Activated CD4-positive, alpha-beta T cell treated with anti-CD3 and anti-CD28 coated beads for 36 hours (primary cell): ENCODE measurements at regions not wholly inside any gene's neighbourhood (a gene's known extent, or its start where the extent isn't known, plus 50 kb on each side); places are given as distances from the start of the nearest gene placed in this dataset.
"Not testable (repeated sequence)": the region's sequence is repeated elsewhere in the genome, so short reads cannot be mapped to it uniquely, and the experiment has no call there.

Source experiments
- ATAC-seq: fragments of 200-7000 bp; cut with Tn5 transposase; one replicate; pipeline ENCODE4 v1.10.0; 2021; ENCODE audit warnings: mild to moderate bottlenecking, moderate library complexity
- CTCF ChIA-PET: fragments of 350-600 bp; sonication (Branson Sonifier 250); formaldehyde crosslinking; loops from one replicate; lab custom pipeline; 2021; ENCODE audit warnings: antibody characterized with exemption; lab: Charles Lee
- POLR2A ChIA-PET: fragments of 350-600 bp; sonication (Branson Sonifier 250); formaldehyde crosslinking; loops from one replicate; lab custom pipeline; 2021; ENCODE audit warnings: antibody characterized with exemption, inconsistent platforms; lab: Charles Lee
- DNase-seq: peaks from one replicate; pipeline ENCODE4 v3.0.0-alpha.2; 2020
- H3K27ac Mint-ChIP-seq: one replicate; pipeline ENCODE4 v1.8.0; 2021; ENCODE audit warnings: mixed read lengths
- H3K27me3 Mint-ChIP-seq: one replicate; pipeline ENCODE4 v1.8.0; 2021; ENCODE audit warnings: mixed read lengths
- H3K36me3 Mint-ChIP-seq: one replicate; pipeline ENCODE4 v1.8.0; 2021; ENCODE audit warnings: low read depth, mixed read lengths
- H3K4me1 Mint-ChIP-seq: one replicate; pipeline ENCODE4 v1.8.0; 2021; ENCODE audit warnings: mixed read lengths
- H3K4me3 Mint-ChIP-seq: one replicate; pipeline ENCODE4 v1.8.0; 2021; ENCODE audit warnings: mild to moderate bottlenecking, moderate library complexity, mixed read lengths
- H3K9me3 Mint-ChIP-seq: one replicate; pipeline ENCODE4 v1.8.0; 2021; ENCODE audit warnings: low read depth, mixed read lengths
- intact Hi-C, 2 experiments: fragments of 100-400 bp; cut with DNase I in 1 of 2; cut with micrococcal nuclease in 1 of 2; formaldehyde crosslinking; loops; one replicate each; pipeline versions ENCODE4 v1.14.2 to v1.15.1; 2022 to 2024; cut with DNase I, micrococcal nuclease

GRCh38 chr15:77900331-77900963, 177.1 kb downstream of the TBC1D2B start:
- H3K4me1 Mint-ChIP-seq, H3K9me3 Mint-ChIP-seq, H3K27ac Mint-ChIP-seq, H3K27me3 Mint-ChIP-seq, POLR2A ChIA-PET, intact Hi-C loops, H3K36me3 Mint-ChIP-seq, H3K4me3 Mint-ChIP-seq: not testable (repeated sequence)
- peak; percentile 80 for ATAC-seq
- DNase-seq, result peak; percentile 79
- CTCF ChIA-PET, result interaction anchor here (0.6 to 2.0 kb wide), 5 partner anchors 9 to 1910 kb away, joined by 3 to 5 read pairs (median 3); no protein-coding TSS in a partner anchor

DNA sequence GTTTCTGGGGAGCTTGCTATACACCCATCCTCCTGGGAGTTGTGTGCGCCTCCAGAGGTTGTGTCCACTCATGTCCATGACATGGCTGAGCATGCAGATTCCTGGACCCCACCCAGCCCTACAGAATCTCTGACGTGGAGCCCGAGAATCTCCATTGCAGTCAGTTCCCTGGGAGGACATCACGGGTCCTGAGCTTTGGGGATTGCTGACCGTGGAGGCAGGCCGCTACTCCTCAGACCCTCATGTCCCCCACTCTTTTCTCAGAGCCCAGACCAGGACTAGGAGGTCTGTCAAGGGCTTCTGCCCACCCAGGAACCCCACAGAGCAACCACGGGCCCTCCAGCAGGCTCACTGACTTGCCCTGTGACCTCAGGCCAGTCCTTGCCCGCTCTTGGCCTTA, 177.7 kb downstream of the TBC1D2B start:
- CTCF ChIA-PET, result interaction anchor here (1.8 to 2.0 kb wide), 2 partner anchors 10 to 29 kb away, joined by 3 to 5 read pairs; no protein-coding TSS in a partner anchor
- POLR2A ChIA-PET, H3K9me3 Mint-ChIP-seq, DNase-seq, ATAC-seq, H3K27ac Mint-ChIP-seq, H3K4me1 Mint-ChIP-seq, H3K36me3 Mint-ChIP-seq, H3K27me3 Mint-ChIP-seq, H3K4me3 Mint-ChIP-seq, intact Hi-C loops: not testable (repeated sequence)

DNA sequence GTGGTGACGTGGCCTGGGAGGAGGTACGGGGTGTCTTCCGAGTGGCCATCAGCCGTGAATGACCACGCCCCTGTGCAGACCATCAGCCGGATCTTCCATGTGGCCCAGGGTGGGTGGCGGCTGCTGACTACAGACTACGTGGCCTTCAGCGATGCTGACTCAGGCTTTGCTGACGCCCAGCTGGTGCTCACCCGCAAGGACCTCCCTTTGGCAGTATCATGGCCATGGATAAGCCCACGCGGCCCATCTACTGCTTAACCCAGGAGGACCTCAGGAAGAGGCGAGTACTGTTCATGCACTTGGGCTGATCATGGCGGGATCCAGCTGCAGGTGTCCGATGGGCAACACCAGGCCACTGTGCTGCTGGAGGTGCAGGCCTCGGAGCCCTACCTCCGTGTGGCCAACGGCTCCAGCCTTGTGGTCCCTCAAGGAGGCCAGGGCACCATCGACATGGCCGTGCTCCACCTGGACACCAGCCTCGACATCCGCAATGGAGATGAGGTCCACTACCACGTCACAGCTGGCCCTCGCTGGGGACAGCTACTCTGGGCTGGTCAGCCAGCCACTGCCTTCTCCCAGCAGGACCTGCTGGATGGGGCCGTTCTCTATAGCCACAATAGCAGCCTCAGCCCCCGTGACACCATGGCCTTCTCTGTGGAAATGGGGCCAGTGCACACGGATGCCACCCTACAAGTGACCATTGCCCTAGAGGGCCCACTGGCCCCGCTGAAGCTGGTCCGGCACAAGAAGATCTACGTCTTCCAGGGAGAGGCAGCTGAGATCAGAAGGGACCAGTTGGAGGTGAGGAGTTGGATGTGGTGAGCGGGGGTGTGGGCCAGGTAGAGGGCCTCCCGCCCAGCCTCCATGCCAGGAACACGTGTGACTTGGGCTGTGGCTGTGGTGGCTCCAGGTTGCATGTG, 178.4 kb downstream of the TBC1D2B start:
- ATAC-seq (no peak), DNase-seq (no peak)
- intact Hi-C loops, result no loop called here
- Mint-ChIP-seq H3K36me3 (no peaks in the 10 kb centered on the region), H3K27ac (no peak overlapping the region), H3K27me3 (no peaks in the 10 kb centered on the region), H3K9me3 (no peaks in the 10 kb centered on the region), H3K4me1 (no peaks in the 10 kb centered on the region), H3K4me3 (no peak overlapping the region)
- CTCF ChIA-PET, result interaction anchor here (1.8 kb wide), 1 partner anchor 29 kb away, joined by 3 read pairs; no protein-coding TSS in a partner anchor
- POLR2A ChIA-PET, result no interaction called here

DNA sequence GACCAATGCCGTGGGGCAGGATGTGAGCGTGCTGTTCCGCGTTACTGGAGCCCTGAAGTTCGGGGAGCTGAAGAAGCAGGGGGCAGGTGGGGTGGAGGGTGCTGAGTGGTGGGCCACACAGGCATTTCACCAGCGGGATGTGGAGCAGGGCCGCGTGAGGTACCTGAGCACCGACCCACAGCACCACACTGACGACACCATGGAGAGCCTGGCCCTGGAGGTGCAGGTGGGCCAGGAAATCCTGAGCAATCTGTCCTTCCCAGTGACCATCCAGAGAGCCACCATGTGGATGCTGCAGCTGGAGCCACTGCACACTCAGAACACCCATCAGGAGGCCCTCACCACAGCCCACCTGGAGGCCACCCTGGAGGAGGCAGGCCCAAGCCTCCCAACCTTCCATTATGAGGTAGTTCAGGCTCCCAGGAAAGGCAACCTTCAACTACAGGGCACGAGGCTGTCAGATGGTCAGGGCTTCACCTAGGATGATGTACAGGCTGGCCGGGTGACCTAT, 179.6 kb downstream of the TBC1D2B start:
- H3K36me3 Mint-ChIP-seq, result no peaks in the 10 kb centered on the region
- CTCF ChIA-PET, result no interaction called here
- H3K27ac Mint-ChIP-seq, result no peak overlapping the region
- DNase-seq (no peak), ATAC-seq (no peak)
- POLR2A ChIA-PET, result no interaction called here
- H3K4me1 Mint-ChIP-seq, result no peaks in the 10 kb centered on the region
- no peaks in the 10 kb centered on the region for H3K9me3 Mint-ChIP-seq
- no peak overlapping the region for H3K4me3 Mint-ChIP-seq
- no peaks in the 10 kb centered on the region for H3K27me3 Mint-ChIP-seq
- intact Hi-C loops, result no loop called here

DNA sequence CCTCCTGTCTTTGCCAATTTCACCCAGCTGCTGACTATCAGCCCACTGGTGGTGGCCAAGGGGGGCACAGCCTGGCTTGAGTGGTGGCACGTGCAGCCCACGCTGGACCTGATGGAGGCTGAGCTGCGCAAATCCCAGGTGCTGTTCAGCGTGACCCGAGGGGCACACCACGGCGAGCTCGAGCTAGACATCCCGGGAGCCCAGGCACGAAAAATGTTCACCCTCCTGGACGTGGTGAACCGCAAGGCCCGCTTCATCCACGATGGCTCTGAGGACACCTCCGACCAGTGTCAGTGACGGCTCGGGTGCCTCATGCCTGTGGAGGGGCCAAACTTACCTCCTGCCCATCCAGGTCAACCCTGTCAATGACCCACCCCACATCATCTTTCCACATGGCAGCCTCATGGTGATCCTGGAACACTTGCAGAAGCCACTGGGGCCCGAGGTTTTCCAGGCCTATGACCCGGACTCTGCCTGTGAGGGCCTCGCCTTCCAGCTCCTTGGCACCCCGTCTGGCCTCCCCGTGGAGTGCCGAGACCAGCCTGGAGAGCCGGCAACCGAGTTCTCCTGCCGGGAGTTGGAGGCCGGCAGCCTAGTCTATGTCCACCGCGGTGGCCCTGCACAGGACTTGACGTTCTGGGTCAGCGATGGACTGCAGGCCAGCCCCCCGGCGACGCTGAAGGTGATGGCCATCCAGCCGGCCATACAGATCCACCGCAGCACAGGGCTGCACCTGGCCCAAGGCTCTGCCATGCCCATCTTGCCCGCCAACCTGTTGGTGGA, 180.2 kb downstream of the TBC1D2B start:
- H3K9me3 Mint-ChIP-seq, H3K36me3 Mint-ChIP-seq, H3K27ac Mint-ChIP-seq, H3K27me3 Mint-ChIP-seq, POLR2A ChIA-PET, H3K4me1 Mint-ChIP-seq, intact Hi-C loops, H3K4me3 Mint-ChIP-seq, DNase-seq, CTCF ChIA-PET, ATAC-seq: not testable (repeated sequence)

GRCh38 chr15:77896147-77897112, 181.1 kb downstream of the TBC1D2B start:
- H3K27me3 Mint-ChIP-seq, intact Hi-C loops, CTCF ChIA-PET, ATAC-seq, H3K4me3 Mint-ChIP-seq, H3K36me3 Mint-ChIP-seq, H3K4me1 Mint-ChIP-seq, DNase-seq, POLR2A ChIA-PET, H3K9me3 Mint-ChIP-seq, H3K27ac Mint-ChIP-seq: not testable (repeated sequence)

DNA sequence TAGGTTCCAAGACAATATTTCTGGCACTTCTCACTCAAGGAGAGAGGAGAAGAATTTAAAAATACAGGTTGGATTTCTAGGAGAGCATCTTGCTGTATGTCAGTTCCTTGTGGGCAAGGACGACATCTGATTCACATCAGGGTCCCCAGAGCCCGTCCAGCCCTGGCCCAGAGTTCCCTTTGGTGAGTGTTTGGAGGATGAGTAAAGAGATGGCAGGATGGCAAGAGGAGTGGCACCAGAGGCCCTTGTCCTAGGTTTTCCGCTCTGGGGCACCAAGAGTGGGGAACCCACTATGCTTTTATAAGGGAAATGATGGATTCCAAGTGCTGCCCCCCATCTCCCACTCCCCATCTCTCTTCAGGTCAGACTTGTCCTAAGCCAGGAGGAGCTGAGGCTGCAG, 181.8 kb downstream of the TBC1D2B start:
- Mint-ChIP-seq H3K36me3 (no peaks in the 10 kb centered on the region), H3K9me3 (no peaks in the 10 kb centered on the region), H3K4me1 (no peaks in the 10 kb centered on the region), H3K4me3 (no peak overlapping the region), H3K27me3 (no peaks in the 10 kb centered on the region), H3K27ac (no peak overlapping the region)
- no peak for DNase-seq
- POLR2A ChIA-PET, result no interaction called here
- CTCF ChIA-PET, result no interaction called here
- ATAC-seq, result no peak
- intact Hi-C loops, result no loop called here

DNA sequence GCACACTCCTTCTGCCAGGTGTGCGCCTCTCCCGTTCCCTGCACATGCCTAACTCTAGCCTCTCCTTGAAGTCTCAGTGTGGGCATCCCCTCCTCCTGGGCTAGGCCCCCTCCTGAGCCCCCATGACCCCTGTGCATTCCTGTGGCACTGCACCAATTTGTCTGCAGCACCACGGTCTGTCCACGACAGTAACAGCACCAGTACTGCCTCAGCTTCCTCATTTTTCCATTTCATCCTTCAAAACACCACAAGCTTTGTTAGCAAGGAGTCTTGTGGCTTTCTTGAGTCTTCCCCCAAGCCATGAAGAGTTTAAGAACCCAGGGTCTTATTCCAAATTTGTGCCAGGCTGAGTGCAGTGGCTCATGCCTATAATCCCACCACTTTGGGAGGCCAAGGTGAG, 182.4 kb downstream of the TBC1D2B start:
- H3K4me3 Mint-ChIP-seq, ATAC-seq, H3K27me3 Mint-ChIP-seq, intact Hi-C loops, H3K9me3 Mint-ChIP-seq, H3K4me1 Mint-ChIP-seq, H3K36me3 Mint-ChIP-seq, CTCF ChIA-PET, DNase-seq, POLR2A ChIA-PET, H3K27ac Mint-ChIP-seq: not testable (repeated sequence)

DNA sequence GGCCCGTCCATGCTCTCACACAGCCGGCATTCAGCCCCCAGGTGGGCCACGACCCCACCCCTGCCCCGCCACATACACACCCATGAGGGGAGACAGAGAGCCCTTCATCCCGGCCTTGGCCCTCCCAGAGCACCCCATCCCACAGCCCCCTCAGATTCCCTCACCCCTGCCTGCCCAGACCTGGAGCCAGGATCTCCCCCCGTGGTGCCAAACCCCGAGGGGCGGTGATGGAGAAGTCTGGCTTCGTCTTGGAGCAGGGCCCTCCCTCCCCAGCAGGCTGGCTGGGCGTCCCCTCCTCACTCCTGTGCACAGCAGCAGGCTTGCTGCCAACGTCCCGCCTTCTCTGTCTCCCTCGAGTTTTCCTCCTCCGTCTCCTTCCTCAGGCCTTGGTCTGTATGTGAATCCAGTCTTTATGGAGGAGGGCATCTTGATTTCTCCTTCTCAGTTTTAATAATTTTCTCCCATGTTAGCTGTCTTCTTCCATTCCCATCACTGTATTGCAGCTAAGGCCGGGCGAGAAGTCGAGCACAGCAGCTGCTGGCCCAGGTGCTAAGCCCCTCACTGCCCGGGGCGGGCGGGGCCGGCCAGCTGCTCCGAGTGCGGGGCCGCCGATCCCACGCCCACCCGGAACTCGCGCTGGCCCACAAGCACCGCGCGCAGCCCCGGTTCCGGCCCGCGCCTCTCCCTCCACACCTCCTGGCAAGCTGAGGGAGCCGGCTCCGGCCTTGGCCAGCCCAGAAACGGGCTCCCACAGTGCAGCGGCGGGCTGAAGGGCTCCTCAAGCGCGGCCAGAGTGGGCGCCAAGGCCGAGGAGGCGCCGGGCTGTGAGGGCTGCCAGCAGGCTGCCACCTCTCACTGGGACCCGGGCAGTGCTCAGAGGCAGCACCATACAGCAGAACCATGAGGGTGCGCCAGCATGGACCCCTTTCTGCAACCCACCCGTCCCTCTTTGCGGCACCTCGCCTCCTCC, 183.6 kb downstream of the TBC1D2B start:
- H3K4me3 Mint-ChIP-seq, H3K9me3 Mint-ChIP-seq, intact Hi-C loops, H3K36me3 Mint-ChIP-seq, H3K27me3 Mint-ChIP-seq, POLR2A ChIA-PET, H3K4me1 Mint-ChIP-seq, DNase-seq, H3K27ac Mint-ChIP-seq, ATAC-seq: not testable (repeated sequence)
- CTCF ChIA-PET, result interaction anchor here (0.6 kb wide), 1 partner anchor 472 kb away, joined by 3 read pairs; no protein-coding TSS in a partner anchor

DNA sequence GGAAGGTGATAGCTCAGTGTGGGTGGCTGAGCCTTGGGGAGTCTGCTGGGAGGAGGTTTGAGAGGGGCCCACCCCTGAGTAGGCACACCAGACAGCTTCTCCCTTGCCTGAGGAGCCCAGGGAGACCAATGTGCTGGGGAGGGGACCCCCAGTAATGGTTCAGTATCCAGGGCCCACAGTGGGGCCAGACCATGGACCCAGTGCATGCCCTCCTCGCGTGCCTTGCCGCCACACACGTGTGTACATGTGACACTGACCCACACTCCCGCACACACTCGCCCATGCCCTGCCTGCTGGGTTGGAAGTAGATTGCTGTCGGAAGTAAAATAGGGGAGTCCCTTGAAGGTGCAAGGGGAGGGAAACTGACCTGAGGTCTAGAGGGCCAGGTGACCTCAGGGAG, 184.3 kb downstream of the TBC1D2B start:
- CTCF ChIA-PET, result interaction anchor here (0.6 kb wide), 1 partner anchor 18 kb away, joined by 3 read pairs; no protein-coding TSS in a partner anchor
- H3K9me3 Mint-ChIP-seq, H3K27ac Mint-ChIP-seq, H3K27me3 Mint-ChIP-seq, intact Hi-C loops, H3K4me3 Mint-ChIP-seq, H3K36me3 Mint-ChIP-seq, POLR2A ChIA-PET, ATAC-seq, H3K4me1 Mint-ChIP-seq, DNase-seq: not testable (repeated sequence)
